HuH-7 (cell line): ENCODE measurements at regions not wholly inside any gene's neighbourhood (a gene's known extent, or its start where the extent isn't known, plus 50 kb on each side); places are given as distances from the start of the nearest gene placed in this dataset.
"Not testable (repeated sequence)": the region's sequence is repeated elsewhere in the genome, so short reads cannot be mapped to it uniquely, and the experiment has no call there.

Source experiments
- DNase-seq: peaks from one replicate; pipeline ENCODE4 v3.0.0; 2011; ENCODE audit warnings: low spot score

- no peak for DNase-seq
Observed at GRCh38 chrX:46165866-46166265, 379.4 kb downstream of the ZNF674 start.

GRCh38 chrX:46165411-46165810 lies 379.8 kb downstream of the ZNF674 start:
- no peak for DNase-seq

- no peak for DNase-seq
Observed at GRCh38 chrX:46152756-46153155, 392.5 kb downstream of the ZNF674 start.

- DNase-seq: not testable (repeated sequence)
Observed at GRCh38 chrX:46151332-46151731, 393.9 kb downstream of the ZNF674 start.

GRCh38 chrX:46144566-46144965 lies 400.7 kb downstream of the ZNF674 start:
- DNase-seq: no peak

- no peak for DNase-seq
Observed at GRCh38 chrX:46140272-46140671, 404.9 kb downstream of the ZNF674 start.

- DNase-seq: no peak
Observed at GRCh38 chrX:46130247-46130646, 415.0 kb downstream of the ZNF674 start.

GRCh38 chrX:46125111-46125510 lies 420.1 kb downstream of the ZNF674 start:
- DNase-seq: no peak

GRCh38 chrX:46117234-46117633 lies 428.0 kb downstream of the ZNF674 start:
- DNase-seq: no peak

- not testable (repeated sequence) for DNase-seq
Observed at GRCh38 chrX:46087310-46087709, 457.9 kb downstream of the ZNF674 start.

- not testable (repeated sequence) for DNase-seq
Observed at GRCh38 chrX:46080121-46080520, 465.1 kb downstream of the ZNF674 start.

- DNase-seq: no peak
Observed at GRCh38 chrX:46072791-46073190, 472.4 kb downstream of the ZNF674 start.

GRCh38 chrX:46072372-46072771 lies 472.8 kb downstream of the ZNF674 start:
- no peak for DNase-seq

GRCh38 chrX:46070421-46070820 lies 474.8 kb downstream of the ZNF674 start:
- DNase-seq: no peak

- DNase-seq: no peak
Observed at GRCh38 chrX:46059316-46059715, 485.9 kb downstream of the ZNF674 start.

- DNase-seq: no peak
Observed at GRCh38 chrX:46044486-46044885, 500.7 kb downstream of the ZNF674 start.

- DNase-seq: no peak
Observed at GRCh38 chrX:46040001-46040400, 505.2 kb downstream of the ZNF674 start.

GRCh38 chrX:46039526-46039925 lies 505.7 kb downstream of the ZNF674 start:
- no peak for DNase-seq

- DNase-seq: no peak
Observed at GRCh38 chrX:46036508-46036907, 508.7 kb downstream of the ZNF674 start.

- DNase-seq: no peak
Observed at GRCh38 chrX:46034868-46035267, 510.4 kb downstream of the ZNF674 start.

GRCh38 chrX:46029777-46030176 lies 515.4 kb downstream of the ZNF674 start:
- no peak for DNase-seq

- DNase-seq: no peak
Observed at GRCh38 chrX:46016296-46016695, 528.9 kb downstream of the ZNF674 start.

- no peak for DNase-seq
Observed at GRCh38 chrX:46015653-46016052, 529.6 kb downstream of the ZNF674 start.

GRCh38 chrX:45992402-45993123 lies 552.7 kb downstream of the ZNF674 start:
- no peak for DNase-seq
